DOHH2 (cell line): ENCODE measurements at regions not wholly inside any gene's neighbourhood (a gene's known extent, or its start where the extent isn't known, plus 50 kb on each side); places are given as distances from the start of the nearest gene placed in this dataset.

Source experiments
- H3F3A ChIP-seq: fragments of 200-600 bp; sonication (generic), shearing (Covaris generic); 2 replicates; pipeline ENCODE4 v1.6.0; 2016; ENCODE audit warnings: antibody characterized with exemption, mild to moderate bottlenecking; ENCODE audit not compliant: control insufficient read depth, insufficient read depth
- H3K27ac ChIP-seq: fragments of 200-600 bp; sonication (generic); 2 replicates; pipeline ENCODE4 v1.5.1; 2014; ENCODE audit warnings: low read depth, mild to moderate bottlenecking, low read length, moderate library complexity
- H3K27me3 ChIP-seq: fragments of 200-600 bp; sonication (generic); 2 replicates; pipeline ENCODE4 v1.6.1; 2014; ENCODE audit warnings: mild to moderate bottlenecking, low read length, mixed read lengths; ENCODE audit not compliant: control insufficient read depth
- H3K36me3 ChIP-seq: fragments of 200-600 bp; sonication (generic); 2 replicates; pipeline ENCODE4 v1.6.1; 2014; ENCODE audit warnings: mild to moderate bottlenecking, low read length, moderate library complexity, mixed read lengths; ENCODE audit not compliant: control insufficient read depth
- H3K4me1 ChIP-seq: fragments of 200-600 bp; sonication (generic); 2 replicates; pipeline ENCODE4 v1.6.1; 2014; ENCODE audit warnings: mild to moderate bottlenecking, low read length, mixed read lengths; ENCODE audit not compliant: control insufficient read depth
- H3K4me2 ChIP-seq: fragments of 200-600 bp; sonication (generic); 2 replicates; pipeline ENCODE4 v1.6.0; 2014; ENCODE audit warnings: mild to moderate bottlenecking, low read length, moderate library complexity
- H3K4me3 ChIP-seq: fragments of 200-600 bp; sonication (generic); 2 replicates; pipeline ENCODE4 v1.5.1; 2014; ENCODE audit warnings: mild to moderate bottlenecking, low read length, mixed read lengths
- H3K79me2 ChIP-seq: fragments of 200-600 bp; sonication (generic); 2 replicates; pipeline ENCODE4 v1.6.1; 2014; ENCODE audit warnings: mild to moderate bottlenecking, low read length, mixed read lengths; ENCODE audit not compliant: control insufficient read depth
- H3K9me2 ChIP-seq: fragments of 200-600 bp; sonication (generic); replicated peaks from 2 replicates; pipeline ENCODE4 v1.6.1; 2014; ENCODE audit warnings: mild to moderate bottlenecking, low read length, mixed read lengths; ENCODE audit not compliant: control insufficient read depth
- H3K9me3 ChIP-seq: fragments of 200-600 bp; sonication (generic); 2 replicates; pipeline ENCODE4 v1.6.1; 2014; ENCODE audit warnings: antibody characterized with exemption, low read length, mixed read lengths; ENCODE audit not compliant: control insufficient read depth, insufficient read depth
- H4K20me1 ChIP-seq: fragments of 200-600 bp; sonication (generic); 2 replicates; pipeline ENCODE4 v1.6.0; 2014; ENCODE audit warnings: low read depth, mild to moderate bottlenecking, antibody characterized with exemption, low read length, moderate library complexity; ENCODE audit not compliant: control insufficient read depth, insufficient read depth
- EZH2phosphoT487 ChIP-seq: fragments of 200-600 bp; sonication (generic); IDR thresholded peaks from 2 replicates; pipeline ENCODE4 v1.6.1; 2017; ENCODE audit warnings: borderline replicate concordance, mild to moderate bottlenecking, antibody characterized with exemption, low read length, moderate library complexity, mixed read lengths
- TF ChIP-seq, protein P1 (sequence below): fragments of 200-600 bp; sonication (generic); IDR thresholded peaks from one replicate; pipeline ENCODE4 v1.5.1; 2014; ENCODE audit warnings: antibody characterized with exemption, mild to moderate bottlenecking, low read depth, low read length; ENCODE audit not compliant: poor library complexity, severe bottlenecking

DNA sequence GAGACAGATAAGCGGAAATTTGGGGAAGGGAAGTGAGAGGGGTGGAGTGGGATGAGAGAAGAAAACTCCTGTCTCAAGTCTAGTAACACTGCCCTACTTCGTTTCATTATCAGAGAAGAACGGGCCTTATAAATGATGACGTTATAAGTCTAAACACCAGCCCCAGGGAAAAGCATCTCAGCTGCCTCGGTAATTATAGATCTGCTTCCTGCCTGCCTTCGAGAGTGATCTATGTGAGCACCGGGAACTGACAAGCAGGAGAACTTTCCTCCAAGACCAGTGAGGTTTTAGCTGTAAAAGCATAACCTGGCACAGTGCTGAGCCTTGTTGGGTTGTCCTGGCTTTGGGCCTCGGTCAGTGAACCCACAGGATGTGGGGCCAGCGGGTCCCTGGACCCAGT lies 227.9 kb upstream of the SIX2 start:
- Histone ChIP-seq H3K27me3 (peaks cover 8% of the 10 kb centered on the region; the same call in 1 of the 2 replicates), H3K4me2 (no peak overlapping the region), H3K79me2 (no peaks in the 10 kb centered on the region), H3K36me3 (no peaks in the 10 kb centered on the region), H3K4me3 (no peak overlapping the region), H4K20me1 (no peaks in the 10 kb centered on the region), H3K4me1 (no peaks in the 10 kb centered on the region), H3F3A (no peaks in the 10 kb centered on the region), H3K9me3 (no peaks in the 10 kb centered on the region), H3K9me2 (no peaks in the 10 kb centered on the region), H3K27ac (no peak overlapping the region)
- no peak for TF ChIP-seq EZH2phosphoT487
- TF ChIP-seq, protein P1, sequence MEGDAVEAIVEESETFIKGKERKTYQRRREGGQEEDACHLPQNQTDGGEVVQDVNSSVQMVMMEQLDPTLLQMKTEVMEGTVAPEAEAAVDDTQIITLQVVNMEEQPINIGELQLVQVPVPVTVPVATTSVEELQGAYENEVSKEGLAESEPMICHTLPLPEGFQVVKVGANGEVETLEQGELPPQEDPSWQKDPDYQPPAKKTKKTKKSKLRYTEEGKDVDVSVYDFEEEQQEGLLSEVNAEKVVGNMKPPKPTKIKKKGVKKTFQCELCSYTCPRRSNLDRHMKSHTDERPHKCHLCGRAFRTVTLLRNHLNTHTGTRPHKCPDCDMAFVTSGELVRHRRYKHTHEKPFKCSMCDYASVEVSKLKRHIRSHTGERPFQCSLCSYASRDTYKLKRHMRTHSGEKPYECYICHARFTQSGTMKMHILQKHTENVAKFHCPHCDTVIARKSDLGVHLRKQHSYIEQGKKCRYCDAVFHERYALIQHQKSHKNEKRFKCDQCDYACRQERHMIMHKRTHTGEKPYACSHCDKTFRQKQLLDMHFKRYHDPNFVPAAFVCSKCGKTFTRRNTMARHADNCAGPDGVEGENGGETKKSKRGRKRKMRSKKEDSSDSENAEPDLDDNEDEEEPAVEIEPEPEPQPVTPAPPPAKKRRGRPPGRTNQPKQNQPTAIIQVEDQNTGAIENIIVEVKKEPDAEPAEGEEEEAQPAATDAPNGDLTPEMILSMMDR: no peak

- Histone ChIP-seq H4K20me1 (no peaks in the 10 kb centered on the region), H3K27ac (no peak overlapping the region), H3F3A (no peaks in the 10 kb centered on the region), H3K4me1 (no peaks in the 10 kb centered on the region), H3K4me3 (no peak overlapping the region), H3K9me2 (no peaks in the 10 kb centered on the region), H3K27me3 (peaks cover 8% of the 10 kb centered on the region; the same call in 1 of the 2 replicates), H3K4me2 (no peak overlapping the region), H3K9me3 (no peaks in the 10 kb centered on the region), H3K36me3 (no peaks in the 10 kb centered on the region), H3K79me2 (no peaks in the 10 kb centered on the region)
- TF ChIP-seq, protein P1: no peak
- no peak for TF ChIP-seq EZH2phosphoT487
Observed at GRCh38 chr2:45236268-45236667, 227.0 kb upstream of the SIX2 start.

GRCh38 chr2:45233301-45233700 lies 224.0 kb upstream of the SIX2 start:
- Histone ChIP-seq H3K27ac (no peak overlapping the region), H3K4me3 (no peak overlapping the region), H3K9me3 (no peaks in the 10 kb centered on the region), H3K4me2 (no peak overlapping the region), H4K20me1 (no peaks in the 10 kb centered on the region), H3F3A (no peaks in the 10 kb centered on the region), H3K4me1 (no peaks in the 10 kb centered on the region), H3K79me2 (no peaks in the 10 kb centered on the region), H3K36me3 (no peaks in the 10 kb centered on the region), H3K9me2 (no peaks in the 10 kb centered on the region), H3K27me3 (peaks cover 6% of the 10 kb centered on the region; the same call in 1 of the 2 replicates)
- TF ChIP-seq EZH2phosphoT487: no peak
- TF ChIP-seq, protein P1: no peak
